PC-3 (cell line): ENCODE measurements at regions not wholly inside any gene's neighbourhood (a gene's known extent, or its start where the extent isn't known, plus 50 kb on each side); places are given as distances from the start of the nearest gene placed in this dataset.

Experiments used
- EZH2phosphoT487 ChIP-seq: fragments of 300-600 bp; sonication (generic); IDR thresholded peaks from 2 replicates; pipeline ENCODE4 v1.6.1; 2018; ENCODE audit warnings: mild to moderate bottlenecking, antibody characterized with exemption, low read length, borderline replicate concordance
- TF ChIP-seq, protein P1 (sequence below): fragments of 300-600 bp; sonication (generic); conservative IDR thresholded peaks from 2 replicates; pipeline ENCODE4 v1.5.1; 2017; ENCODE audit warnings: antibody characterized with exemption, low read depth, mild to moderate bottlenecking, low read length

DNA sequence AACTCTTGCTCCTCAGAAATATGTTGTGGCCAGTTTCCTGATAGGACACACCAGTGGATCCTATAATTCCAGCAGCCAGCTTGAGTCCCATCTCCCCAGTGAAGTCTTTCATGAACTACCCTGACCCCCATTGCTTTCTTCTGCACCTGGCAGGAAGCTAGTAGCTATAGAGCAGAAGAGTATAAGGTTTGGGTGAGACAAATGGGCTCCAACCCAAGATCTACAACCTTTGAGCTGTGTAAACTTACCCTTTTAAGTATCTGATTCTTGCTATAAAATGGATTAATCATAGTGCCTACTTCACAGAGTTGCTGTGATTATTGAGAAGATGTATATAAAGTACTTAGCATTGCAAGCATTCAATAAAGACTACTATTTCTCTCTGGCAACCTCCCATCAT lies 396.9 kb upstream of the CADM1 start:
- TF ChIP-seq, protein P1, sequence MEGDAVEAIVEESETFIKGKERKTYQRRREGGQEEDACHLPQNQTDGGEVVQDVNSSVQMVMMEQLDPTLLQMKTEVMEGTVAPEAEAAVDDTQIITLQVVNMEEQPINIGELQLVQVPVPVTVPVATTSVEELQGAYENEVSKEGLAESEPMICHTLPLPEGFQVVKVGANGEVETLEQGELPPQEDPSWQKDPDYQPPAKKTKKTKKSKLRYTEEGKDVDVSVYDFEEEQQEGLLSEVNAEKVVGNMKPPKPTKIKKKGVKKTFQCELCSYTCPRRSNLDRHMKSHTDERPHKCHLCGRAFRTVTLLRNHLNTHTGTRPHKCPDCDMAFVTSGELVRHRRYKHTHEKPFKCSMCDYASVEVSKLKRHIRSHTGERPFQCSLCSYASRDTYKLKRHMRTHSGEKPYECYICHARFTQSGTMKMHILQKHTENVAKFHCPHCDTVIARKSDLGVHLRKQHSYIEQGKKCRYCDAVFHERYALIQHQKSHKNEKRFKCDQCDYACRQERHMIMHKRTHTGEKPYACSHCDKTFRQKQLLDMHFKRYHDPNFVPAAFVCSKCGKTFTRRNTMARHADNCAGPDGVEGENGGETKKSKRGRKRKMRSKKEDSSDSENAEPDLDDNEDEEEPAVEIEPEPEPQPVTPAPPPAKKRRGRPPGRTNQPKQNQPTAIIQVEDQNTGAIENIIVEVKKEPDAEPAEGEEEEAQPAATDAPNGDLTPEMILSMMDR = no peak
- no peak for TF ChIP-seq EZH2phosphoT487
